ENCODE measurements at regions not wholly inside any gene's neighbourhood (a gene's known extent, or its start where the extent isn't known, plus 50 kb on each side); places are given as distances from the start of the nearest gene placed in this dataset.

GRCh38 chr5:37900692-37901091 is 60.9 kb upstream of the GDNF start:
- DNase-seq: peak; percentile 10

GRCh38 chr5:37899037-37899436 is 59.2 kb upstream of the GDNF start:
- DNase-seq: no peak

GRCh38 chr5:37896159-37896558 is 56.3 kb upstream of the GDNF start:
- DNase-seq: no peak

- DNase-seq: no peak
These were observed 53.7 kb upstream of the GDNF start for GRCh38 chr5:37893434-37894134.

GRCh38 chr5:37892586-37892985 is 52.7 kb upstream of the GDNF start:
- DNase-seq: no peak

- no peak for DNase-seq
These were observed 52.0 kb upstream of the GDNF start for GRCh38 chr5:37891832-37892231.

GRCh38 chr5:37889612-37890317 is 49.9 kb upstream of the GDNF start:
- DNase-seq: no peak
